AG09309 (cell line): ENCODE measurements at regions not wholly inside any gene's neighbourhood (a gene's known extent, or its start where the extent isn't known, plus 50 kb on each side); places are given as distances from the start of the nearest gene placed in this dataset.

ENCODE experiments used
- DNase-seq: peaks from one replicate; pipeline ENCODE4 v3.0.0-alpha.2; 2010; ENCODE audit warnings: low read depth
- H3K4me3 ChIP-seq: 2 replicates; pipeline ENCODE4 v1.5.1; 2011; ENCODE audit warnings: mild to moderate bottlenecking, low read depth, low read length, moderate library complexity; ENCODE audit not compliant: control insufficient read depth
- CTCF ChIP-seq: IDR thresholded peaks from 2 replicates; pipeline ENCODE4 v1.5.1; 2011; ENCODE audit warnings: mild to moderate bottlenecking, low read depth, low read length, inconsistent platforms; ENCODE audit not compliant: insufficient read depth, control insufficient read depth; ENCODE audit errors: missing control alignments

GRCh38 chr4:153936121-153936520 is 147.2 kb upstream of the SFRP2 start:
- TF ChIP-seq CTCF, result no peak
- H3K4me3 ChIP-seq, result no peak overlapping the region
- DNase-seq, result no peak

GRCh38 chr4:153934688-153935017 is 145.8 kb upstream of the SFRP2 start:
- DNase-seq, result no peak
- no peak for TF ChIP-seq CTCF
- H3K4me3 ChIP-seq, result no peak overlapping the region

GRCh38 chr4:153933915-153934687 is 145.2 kb upstream of the SFRP2 start:
- DNase-seq, result no peak
- TF ChIP-seq CTCF, result no peak
- H3K4me3 ChIP-seq, result no peak overlapping the region

- H3K4me3 ChIP-seq, result no peak overlapping the region
- TF ChIP-seq CTCF, result no peak
- DNase-seq, result peak; percentile 33
These were observed 142.9 kb upstream of the SFRP2 start for GRCh38 chr4:153931804-153932203.

GRCh38 chr4:153929675-153930074 is 140.8 kb upstream of the SFRP2 start:
- DNase-seq, result no peak
- no peak for TF ChIP-seq CTCF
- H3K4me3 ChIP-seq, result no peak overlapping the region

- no peak for DNase-seq
- H3K4me3 ChIP-seq, result no peak overlapping the region
- TF ChIP-seq CTCF, result no peak
These were observed 138.6 kb upstream of the SFRP2 start for GRCh38 chr4:153927451-153927850.

- no peak overlapping the region for H3K4me3 ChIP-seq
- no peak for TF ChIP-seq CTCF
- DNase-seq, result no peak
These were observed 133.3 kb upstream of the SFRP2 start for GRCh38 chr4:153922148-153922547.
